Fibroblast of skin of back (primary cell): ENCODE measurements at regions not wholly inside any gene's neighbourhood (a gene's known extent, or its start where the extent isn't known, plus 50 kb on each side); places are given as distances from the start of the nearest gene placed in this dataset.
A peak's percentile ranks its signal among the peaks of the same experiment; 100 is the strongest.

ENCODE experiments used
- DNase-seq: peaks from one replicate; pipeline ENCODE4 v3.0.0-alpha.2; 2013

GRCh38 chr2:19132967-19133366 lies 225.5 kb downstream of the OSR1 start:
- no peak for DNase-seq

GRCh38 chr2:19131871-19132270 lies 226.6 kb downstream of the OSR1 start:
- DNase-seq, result no peak

- no peak for DNase-seq
Measured at GRCh38 chr2:19128148-19128547, 230.3 kb downstream of the OSR1 start.

- DNase-seq, result no peak
Measured at GRCh38 chr2:19127616-19128015, 230.8 kb downstream of the OSR1 start.

GRCh38 chr2:19125901-19126680 lies 232.3 kb downstream of the OSR1 start:
- DNase-seq, result no peak

- peak; percentile 96 for DNase-seq
Measured at GRCh38 chr2:19124135-19124534, 234.3 kb downstream of the OSR1 start.

- DNase-seq, result no peak
Measured at GRCh38 chr2:19123556-19123955, 234.9 kb downstream of the OSR1 start.

- no peak for DNase-seq
Measured at GRCh38 chr2:19122220-19122619, 236.2 kb downstream of the OSR1 start.

- peak; percentile 93 for DNase-seq
Measured at GRCh38 chr2:19120941-19121750, 237.3 kb downstream of the OSR1 start.

GRCh38 chr2:19120181-19120580 lies 238.2 kb downstream of the OSR1 start:
- DNase-seq, result no peak

GRCh38 chr2:19119326-19120001 lies 239.0 kb downstream of the OSR1 start:
- no peak for DNase-seq

GRCh38 chr2:19116918-19117317 lies 241.5 kb downstream of the OSR1 start:
- no peak for DNase-seq

- DNase-seq, result peak; percentile 73
Measured at GRCh38 chr2:19114754-19115231, 243.6 kb downstream of the OSR1 start.

- no peak for DNase-seq
Measured at GRCh38 chr2:19114126-19114525, 244.3 kb downstream of the OSR1 start.

- DNase-seq, result no peak
Measured at GRCh38 chr2:19111354-19111753, 247.1 kb downstream of the OSR1 start.

- no peak for DNase-seq
Measured at GRCh38 chr2:19109518-19109917, 248.9 kb downstream of the OSR1 start.

- no peak for DNase-seq
Measured at GRCh38 chr2:19106376-19106775, 252.0 kb downstream of the OSR1 start.

- DNase-seq, result no peak
Measured at GRCh38 chr2:19104503-19104902, 253.9 kb downstream of the OSR1 start.

GRCh38 chr2:19102696-19103423 lies 255.6 kb downstream of the OSR1 start:
- peak; percentile 22 for DNase-seq

GRCh38 chr2:19101968-19102367 lies 256.5 kb downstream of the OSR1 start:
- no peak for DNase-seq

- no peak for DNase-seq
Measured at GRCh38 chr2:19100570-19100969, 257.9 kb downstream of the OSR1 start.

GRCh38 chr2:19099181-19099580 lies 259.2 kb downstream of the OSR1 start:
- DNase-seq, result no peak
